Nephron (organoid): ENCODE measurements at regions not wholly inside any gene's neighbourhood (a gene's known extent, or its start where the extent isn't known, plus 50 kb on each side); places are given as distances from the start of the nearest gene placed in this dataset.

Experiments
- H3K27ac Mint-ChIP-seq, 3 experiments: 2 replicates each; pipeline ENCODE4 v1.8.0; 2020; ENCODE audit warnings: mixed read lengths in 3 of 3, mild to moderate bottlenecking in 2 of 3, moderate library complexity in 1 of 3
- H3K27me3 Mint-ChIP-seq: 2 replicates; pipeline ENCODE4 v1.8.0; 2021; ENCODE audit warnings: low read depth, mild to moderate bottlenecking, moderate library complexity, mixed read lengths
- H3K36me3 Mint-ChIP-seq: 2 replicates; pipeline ENCODE4 v1.8.0; 2020; ENCODE audit warnings: low read depth, mixed read lengths
- H3K4me1 Mint-ChIP-seq: 2 replicates; pipeline ENCODE4 v1.8.0; 2020; ENCODE audit warnings: mixed read lengths
- H3K4me3 Mint-ChIP-seq, 3 experiments: 2 replicates each; pipeline ENCODE4 v1.8.0; 2020; ENCODE audit warnings: mild to moderate bottlenecking in 3 of 3, mixed read lengths in 3 of 3, moderate library complexity in 2 of 3
- H3K9me3 Mint-ChIP-seq: 2 replicates; pipeline ENCODE4 v1.8.0; 2020; ENCODE audit warnings: mixed read lengths
- CTCF ChIP-seq, 3 experiments: fragments of 200-600 bp; sonication (generic); IDR thresholded peaks; one replicate each; pipeline ENCODE4 v1.5.0; 2021; ENCODE audit warnings: antibody characterized with exemption in 3 of 3; ENCODE audit not compliant: unreplicated experiment in 3 of 3

DNA sequence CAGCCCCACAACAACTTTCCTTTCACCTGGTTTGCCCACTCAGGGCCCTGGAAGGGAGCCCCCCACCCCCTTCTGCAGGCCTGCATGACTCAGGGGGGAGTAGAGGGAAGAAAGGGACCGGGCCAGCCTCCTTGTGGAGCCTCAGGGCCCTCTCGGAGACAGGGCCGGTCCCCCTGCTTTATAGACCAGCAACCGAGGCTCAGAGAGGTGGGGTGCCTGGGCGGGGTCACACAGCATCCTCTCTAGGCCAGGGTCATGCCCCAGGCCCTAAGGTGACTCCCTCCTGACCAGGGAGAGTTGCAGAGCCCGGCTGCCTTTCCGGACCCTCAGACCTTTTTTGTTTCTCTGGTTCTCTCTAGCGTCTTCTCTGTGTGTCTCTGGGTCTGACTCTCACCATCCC is 211.3 kb downstream of the TBC1D2B start:
- no peaks in the 10 kb centered on the region for H3K9me3 Mint-ChIP-seq
- H3K27me3 Mint-ChIP-seq, result peaks cover 18% of the 10 kb centered on the region
- no peak overlapping the region for H3K4me3 Mint-ChIP-seq
- no peaks in the 10 kb centered on the region for H3K36me3 Mint-ChIP-seq
- H3K4me1 Mint-ChIP-seq, result peaks cover 12% of the 10 kb centered on the region
- H3K27ac Mint-ChIP-seq, result no peak overlapping the region
- TF ChIP-seq CTCF (IDR thresholded peaks at IDR 0.05; ENCODE audit: unreplicated experiment in 3 of 3), result no peak

GRCh38 chr15:77865701-77866100 is 211.8 kb downstream of the TBC1D2B start:
- no peak for TF ChIP-seq CTCF (IDR thresholded peaks at IDR 0.05; ENCODE audit: unreplicated experiment in 3 of 3)
- no peak overlapping the region for H3K27ac Mint-ChIP-seq
- no peaks in the 10 kb centered on the region for H3K36me3 Mint-ChIP-seq
- peaks cover 12% of the 10 kb centered on the region for H3K4me1 Mint-ChIP-seq
- H3K27me3 Mint-ChIP-seq, result peaks cover 17% of the 10 kb centered on the region
- H3K9me3 Mint-ChIP-seq, result no peaks in the 10 kb centered on the region
- H3K4me3 Mint-ChIP-seq, result no peak overlapping the region

GRCh38 chr15:77865106-77865610 is 212.4 kb downstream of the TBC1D2B start:
- Mint-ChIP-seq H3K27me3 (peaks cover 12% of the 10 kb centered on the region), H3K4me3 (no peak overlapping the region), H3K9me3 (no peaks in the 10 kb centered on the region), H3K4me1 (peaks cover 12% of the 10 kb centered on the region), H3K36me3 (no peaks in the 10 kb centered on the region), H3K27ac (no peak overlapping the region)
- no peak for TF ChIP-seq CTCF (IDR thresholded peaks at IDR 0.05; ENCODE audit: unreplicated experiment in 3 of 3)

- no peaks in the 10 kb centered on the region for H3K36me3 Mint-ChIP-seq
- H3K4me1 Mint-ChIP-seq, result peaks cover 12% of the 10 kb centered on the region
- TF ChIP-seq CTCF (IDR thresholded peaks at IDR 0.05; ENCODE audit: unreplicated experiment in 3 of 3), result no peak
Measured at GRCh38 chr15:77864211-77865105, 213.1 kb downstream of the TBC1D2B start.

GRCh38 chr15:77863491-77864105 is 213.9 kb downstream of the TBC1D2B start:
- Mint-ChIP-seq H3K27me3 (peaks cover 12% of the 10 kb centered on the region), H3K36me3 (no peaks in the 10 kb centered on the region), H3K4me1 (peaks cover 17% of the 10 kb centered on the region), H3K9me3 (no peaks in the 10 kb centered on the region), H3K27ac (no peak overlapping the region), H3K4me3 (no peak overlapping the region)
- TF ChIP-seq CTCF (IDR thresholded peaks at IDR 0.05; ENCODE audit: unreplicated experiment in 3 of 3), result no peak

More at GRCh38 chr15:77864211-77865105, 213.1 kb downstream of the TBC1D2B start:
- peaks cover 12% of the 10 kb centered on the region for H3K27me3 Mint-ChIP-seq
- H3K4me3 Mint-ChIP-seq, result no peak overlapping the region
- H3K9me3 Mint-ChIP-seq, result no peaks in the 10 kb centered on the region
- no peak overlapping the region for H3K27ac Mint-ChIP-seq
